ENCODE measurements at regions not wholly inside any gene's neighbourhood (a gene's known extent, or its start where the extent isn't known, plus 50 kb on each side); places are given as distances from the start of the nearest gene placed in this dataset.

- TF ChIP-seq CTCF (IDR thresholded peaks at IDR 0.05) (no peak), POLR2A (IDR thresholded peaks at IDR 0.05) (no peak)
Observed at GRCh38 chr10:35926846-35927245, 284.8 kb upstream of the FZD8 start.

All from lower leg skin (tissue), 3 donors.